Limb (tissue), 2 donors: ENCODE measurements at regions not wholly inside any gene's neighbourhood (a gene's known extent, or its start where the extent isn't known, plus 50 kb on each side); places are given as distances from the start of the nearest gene placed in this dataset.

Experiments
- DNase-seq, 2 donors: peaks; one replicate each; pipeline ENCODE4 v3.0.0-alpha.2; 2016; ENCODE audit errors: extremely low spot score in 2 of 2

GRCh38 chr12:124415064-124415463 is 120.2 kb downstream of the RFLNA start:
- DNase-seq = no peak

- no peak for DNase-seq
Observed at GRCh38 chr12:124413915-124414314, 119.0 kb downstream of the RFLNA start.

DNA sequence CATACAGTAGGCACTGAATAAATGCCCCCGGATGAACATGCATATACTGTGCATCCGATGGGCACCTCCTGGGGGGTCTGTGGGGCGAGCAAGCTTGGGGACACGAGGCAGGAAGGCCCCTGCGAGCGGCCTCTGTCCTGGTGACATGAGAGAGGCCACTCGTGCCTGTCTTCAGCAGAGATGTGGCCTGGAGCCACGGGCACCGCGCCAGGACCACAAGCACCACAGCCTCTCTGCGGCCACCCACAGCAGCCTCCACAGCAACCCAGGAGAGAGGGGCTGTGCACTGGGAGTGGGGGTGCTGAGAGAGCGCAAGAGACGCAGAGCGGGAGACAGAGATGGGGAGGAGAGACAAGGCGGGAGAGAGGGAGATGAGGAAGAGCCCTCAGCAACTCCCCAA is 118.5 kb downstream of the RFLNA start:
- DNase-seq = no peak

- no peak for DNase-seq
Observed at GRCh38 chr12:124412646-124413015, 117.7 kb downstream of the RFLNA start.

- no peak for DNase-seq
Observed at GRCh38 chr12:124411953-124412645, 117.2 kb downstream of the RFLNA start.

- no peak for DNase-seq
Observed at GRCh38 chr12:124411281-124411878, 116.5 kb downstream of the RFLNA start.

- no peak for DNase-seq
Observed at GRCh38 chr12:124410354-124411175, 115.7 kb downstream of the RFLNA start.

DNA sequence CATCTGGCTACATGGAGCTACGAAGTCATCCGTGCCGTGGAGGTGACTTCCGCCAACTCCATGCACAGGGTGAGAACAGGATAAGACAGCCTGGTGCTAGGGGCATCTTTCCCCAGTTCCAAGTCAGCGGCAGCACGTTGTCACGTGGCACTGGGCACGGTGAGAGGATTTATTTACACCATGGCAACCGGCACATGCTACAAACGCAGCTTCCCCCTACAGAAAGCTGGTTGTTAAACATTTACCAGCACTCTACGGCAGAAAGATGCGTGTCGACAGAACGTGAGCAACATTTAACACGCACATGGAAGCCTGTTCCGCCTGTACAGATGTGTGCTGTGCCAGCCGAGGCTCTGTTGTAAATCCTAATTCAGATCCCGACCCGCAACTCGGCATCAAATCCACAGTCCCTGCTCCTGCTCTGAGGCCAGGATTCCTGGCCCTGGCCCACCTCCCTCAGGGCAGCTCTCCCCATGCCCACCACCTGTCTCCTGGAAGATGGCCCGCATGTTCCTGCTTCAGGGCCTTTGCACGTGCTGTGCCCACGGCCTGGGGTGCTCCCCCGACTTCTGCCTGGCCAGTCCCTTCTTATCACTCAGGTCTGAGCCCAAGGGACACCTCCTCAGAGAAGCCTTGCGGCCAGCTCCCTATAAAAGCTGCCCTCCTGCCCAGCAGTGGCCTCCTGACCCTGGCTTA is 114.1 kb downstream of the RFLNA start:
- no peak for DNase-seq

GRCh38 chr12:124407074-124407473 is 112.2 kb downstream of the RFLNA start:
- DNase-seq = no peak

GRCh38 chr12:124406043-124406442 is 111.2 kb downstream of the RFLNA start:
- DNase-seq = no peak

DNA sequence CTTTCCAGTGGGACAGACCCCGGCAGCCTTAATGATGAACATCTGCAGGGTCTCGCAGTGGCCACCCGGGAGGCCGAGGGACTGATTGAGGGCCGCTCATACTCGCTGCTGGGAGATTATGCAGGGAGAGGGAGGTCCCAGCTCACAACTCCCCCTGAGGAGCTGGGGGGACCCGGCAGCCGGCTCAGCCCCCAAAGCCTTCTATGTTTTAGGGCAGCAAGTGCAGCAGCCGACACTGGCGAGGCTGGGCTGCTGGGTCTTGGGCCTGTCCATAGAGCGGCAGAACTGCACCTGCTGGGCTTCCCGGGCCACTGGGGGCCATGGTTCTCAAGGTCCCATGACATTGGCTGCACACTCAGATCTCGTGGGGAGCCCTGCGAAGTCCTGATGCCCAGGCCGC is 110.7 kb downstream of the RFLNA start:
- no peak for DNase-seq

DNA sequence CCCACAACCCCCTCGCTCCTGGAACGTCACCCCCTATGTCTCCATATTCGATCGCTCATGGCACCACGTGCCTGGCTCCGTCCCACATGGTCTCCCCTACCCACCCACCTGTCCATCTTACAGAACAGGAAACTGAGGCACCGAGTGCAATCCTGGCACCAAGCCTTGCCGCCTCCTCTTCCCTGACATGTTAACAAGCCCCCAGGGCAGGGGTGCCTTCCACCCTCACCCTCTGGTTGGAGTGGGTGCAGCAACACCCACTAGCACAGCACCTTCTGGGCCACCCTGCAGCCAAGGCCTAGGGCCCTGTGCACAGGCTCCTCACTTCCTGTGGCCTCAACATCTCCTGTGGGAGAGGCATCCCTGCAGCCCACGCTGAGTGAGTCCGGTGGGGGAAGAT is 110.3 kb downstream of the RFLNA start:
- no peak for DNase-seq

GRCh38 chr12:124404162-124404784 is 109.4 kb downstream of the RFLNA start:
- no peak for DNase-seq

DNA sequence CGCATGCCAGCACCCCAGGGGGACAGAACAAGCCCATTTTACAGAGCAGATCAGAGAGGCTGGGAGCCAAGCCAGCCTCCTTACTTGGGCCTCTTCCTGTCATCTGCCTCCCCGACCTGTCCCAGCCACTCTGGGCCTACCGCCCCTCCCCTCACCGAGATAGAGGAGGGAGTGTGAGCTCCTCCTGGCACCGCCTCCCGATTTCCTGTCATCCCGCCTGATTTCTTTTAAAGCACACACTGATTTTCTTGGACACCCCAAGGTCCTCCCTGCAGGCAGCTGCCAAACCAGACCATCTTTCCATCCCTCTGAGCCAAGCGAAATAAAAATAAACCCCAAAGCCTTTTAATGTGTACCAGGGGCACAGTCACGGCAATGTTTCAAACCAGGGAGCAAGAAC is 108.4 kb downstream of the RFLNA start:
- peak; percentile 27 to 57 for DNase-seq

GRCh38 chr12:124402248-124403066 is 107.6 kb downstream of the RFLNA start:
- DNase-seq = peak in 1 of 2 donors; percentile 70

GRCh38 chr12:124401704-124402221 is 106.9 kb downstream of the RFLNA start:
- DNase-seq = peak in 1 of 2 donors; percentile 68

- no peak for DNase-seq
Observed at GRCh38 chr12:124400124-124400523, 105.2 kb downstream of the RFLNA start.

DNA sequence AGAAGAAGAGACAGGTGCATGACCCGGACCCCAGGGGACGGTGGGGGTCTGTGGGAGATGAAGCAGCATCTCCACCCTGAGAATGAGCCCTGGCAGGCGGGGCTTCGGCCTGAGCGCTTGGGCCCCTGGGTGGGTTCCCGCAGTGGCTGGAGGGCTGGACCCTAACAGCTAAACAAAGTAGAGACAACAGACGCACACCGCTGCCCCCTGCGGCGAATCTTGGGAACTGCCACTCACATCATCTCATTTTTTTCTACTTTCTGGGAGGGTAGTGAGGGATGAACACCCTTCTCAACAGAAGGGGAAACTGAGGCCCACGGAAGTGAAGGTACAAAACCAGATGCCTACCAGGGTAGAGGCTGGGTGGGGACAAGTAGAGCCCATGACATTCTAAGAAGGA is 104.7 kb downstream of the RFLNA start:
- peak in 1 of 2 donors; percentile 67 for DNase-seq

DNA sequence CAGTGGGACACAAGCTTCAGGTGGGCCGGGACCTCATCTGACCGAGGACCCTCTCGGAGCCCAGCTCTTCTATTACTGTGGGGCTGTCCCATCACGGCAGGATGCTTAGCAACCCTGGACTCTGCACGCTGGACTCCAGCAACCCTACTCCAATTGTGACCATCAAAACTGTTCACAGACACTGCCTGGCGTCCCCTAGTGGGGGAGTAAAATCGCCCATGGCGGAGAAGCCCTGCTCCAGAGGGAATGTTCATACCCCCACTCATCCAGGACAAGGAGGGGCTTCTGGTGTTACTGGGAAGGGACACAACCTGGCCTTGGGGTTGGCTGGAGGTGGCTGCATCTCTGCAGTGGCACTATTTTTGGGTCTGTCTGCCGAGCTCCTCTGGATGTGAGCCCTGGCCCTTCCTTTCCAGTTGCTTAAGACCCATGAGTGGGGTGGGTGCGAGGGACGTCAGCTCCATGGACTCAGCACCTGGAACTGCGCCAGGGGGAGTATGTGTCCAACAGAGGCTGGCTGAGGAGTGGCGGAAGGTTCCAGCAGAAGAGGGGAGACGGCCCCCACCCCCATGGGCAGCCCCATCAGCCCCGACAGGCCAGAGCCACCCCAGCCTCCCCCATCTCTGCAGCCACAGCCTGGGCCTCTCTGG is 103.8 kb downstream of the RFLNA start:
- DNase-seq = no peak
